ENCODE measurements at regions not wholly inside any gene's neighbourhood (a gene's known extent, or its start where the extent isn't known, plus 50 kb on each side); places are given as distances from the start of the nearest gene placed in this dataset.

GRCh38 chr13:72198967-72199560 is 332.1 kb upstream of the DACH1 start:
- Histone ChIP-seq H3K4me2 (ENCODE audit: low read depth, low read length) (no peak overlapping the region), H3K9ac (ENCODE audit: low read length) (no peak overlapping the region), H3K79me2 (ENCODE audit: low read length) (no peaks in the 10 kb centered on the region), H3K36me3 (replicated peaks; ENCODE audit: insufficient read depth, low read length) (no peaks in the 10 kb centered on the region), H3K27ac (ENCODE audit: low read length) (no peak overlapping the region), H2AFZ (ENCODE audit: low read length) (no peak overlapping the region), H4K20me1 (ENCODE audit: insufficient read depth, low read length) (no peaks in the 10 kb centered on the region), H3K4me3 (ENCODE audit: low read length) (no peak overlapping the region), H3K9me2 (replicated peaks; ENCODE audit: insufficient read depth, low read length) (no peaks in the 10 kb centered on the region), H3K27me3 (replicated peaks; ENCODE audit: insufficient read depth, low read length) (no peaks in the 10 kb centered on the region), H3K4me1 (ENCODE audit: low read length) (no peaks in the 10 kb centered on the region), H3F3A (ENCODE audit: insufficient read depth, low read length) (no peaks in the 10 kb centered on the region), H3K9me3 (replicated peaks; ENCODE audit: insufficient read depth, low read length) (no peaks in the 10 kb centered on the region)
- TF ChIP-seq, protein P1, sequence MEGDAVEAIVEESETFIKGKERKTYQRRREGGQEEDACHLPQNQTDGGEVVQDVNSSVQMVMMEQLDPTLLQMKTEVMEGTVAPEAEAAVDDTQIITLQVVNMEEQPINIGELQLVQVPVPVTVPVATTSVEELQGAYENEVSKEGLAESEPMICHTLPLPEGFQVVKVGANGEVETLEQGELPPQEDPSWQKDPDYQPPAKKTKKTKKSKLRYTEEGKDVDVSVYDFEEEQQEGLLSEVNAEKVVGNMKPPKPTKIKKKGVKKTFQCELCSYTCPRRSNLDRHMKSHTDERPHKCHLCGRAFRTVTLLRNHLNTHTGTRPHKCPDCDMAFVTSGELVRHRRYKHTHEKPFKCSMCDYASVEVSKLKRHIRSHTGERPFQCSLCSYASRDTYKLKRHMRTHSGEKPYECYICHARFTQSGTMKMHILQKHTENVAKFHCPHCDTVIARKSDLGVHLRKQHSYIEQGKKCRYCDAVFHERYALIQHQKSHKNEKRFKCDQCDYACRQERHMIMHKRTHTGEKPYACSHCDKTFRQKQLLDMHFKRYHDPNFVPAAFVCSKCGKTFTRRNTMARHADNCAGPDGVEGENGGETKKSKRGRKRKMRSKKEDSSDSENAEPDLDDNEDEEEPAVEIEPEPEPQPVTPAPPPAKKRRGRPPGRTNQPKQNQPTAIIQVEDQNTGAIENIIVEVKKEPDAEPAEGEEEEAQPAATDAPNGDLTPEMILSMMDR (IDR thresholded peaks at IDR 0.05; ENCODE audit: low read length): no peak
- TF ChIP-seq EZH2 (optimal IDR thresholded peaks at IDR 0.05; ENCODE audit: low read depth, low read length): no peak
- TF ChIP-seq EZH2phosphoT487 (IDR thresholded peaks at IDR 0.05; ENCODE audit: low read length): no peak
- DNase-seq: no peak

DNA sequence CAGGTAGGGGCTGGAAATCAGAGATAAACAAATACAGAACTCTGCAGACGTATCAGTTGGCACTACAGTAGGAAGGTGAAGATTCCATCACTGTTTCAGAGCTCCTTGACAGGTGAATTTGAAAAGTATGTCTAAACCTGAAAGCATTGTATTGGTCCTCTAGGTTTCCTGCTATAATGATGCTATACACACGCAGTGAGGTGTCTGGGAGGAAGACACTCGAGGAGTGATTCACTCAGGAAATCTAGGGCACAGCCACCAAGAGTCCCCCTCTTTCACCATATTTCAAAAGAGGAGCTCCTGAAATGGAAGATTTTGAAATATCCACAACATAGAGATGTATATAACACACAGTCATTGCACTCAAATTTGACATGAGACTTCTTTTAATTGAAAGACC is 331.0 kb upstream of the DACH1 start:
- Histone ChIP-seq H4K20me1 (ENCODE audit: insufficient read depth, low read length) (no peaks in the 10 kb centered on the region), H3K9me2 (replicated peaks; ENCODE audit: insufficient read depth, low read length) (no peaks in the 10 kb centered on the region), H3K27ac (ENCODE audit: low read length) (no peak overlapping the region), H3K79me2 (ENCODE audit: low read length) (no peaks in the 10 kb centered on the region), H3K9ac (ENCODE audit: low read length) (no peak overlapping the region), H3K36me3 (replicated peaks; ENCODE audit: insufficient read depth, low read length) (no peaks in the 10 kb centered on the region), H3K4me2 (ENCODE audit: low read depth, low read length) (no peak overlapping the region), H3K4me1 (ENCODE audit: low read length) (no peaks in the 10 kb centered on the region), H3F3A (ENCODE audit: insufficient read depth, low read length) (no peaks in the 10 kb centered on the region), H3K27me3 (replicated peaks; ENCODE audit: insufficient read depth, low read length) (no peaks in the 10 kb centered on the region), H2AFZ (ENCODE audit: low read length) (no peak overlapping the region), H3K9me3 (replicated peaks; ENCODE audit: insufficient read depth, low read length) (no peaks in the 10 kb centered on the region), H3K4me3 (ENCODE audit: low read length) (no peak overlapping the region)
- TF ChIP-seq, protein P1 (IDR thresholded peaks at IDR 0.05; ENCODE audit: low read length): no peak
- TF ChIP-seq EZH2phosphoT487 (IDR thresholded peaks at IDR 0.05; ENCODE audit: low read length): no peak
- TF ChIP-seq EZH2 (optimal IDR thresholded peaks at IDR 0.05; ENCODE audit: low read depth, low read length): no peak
- DNase-seq: no peak

DNA sequence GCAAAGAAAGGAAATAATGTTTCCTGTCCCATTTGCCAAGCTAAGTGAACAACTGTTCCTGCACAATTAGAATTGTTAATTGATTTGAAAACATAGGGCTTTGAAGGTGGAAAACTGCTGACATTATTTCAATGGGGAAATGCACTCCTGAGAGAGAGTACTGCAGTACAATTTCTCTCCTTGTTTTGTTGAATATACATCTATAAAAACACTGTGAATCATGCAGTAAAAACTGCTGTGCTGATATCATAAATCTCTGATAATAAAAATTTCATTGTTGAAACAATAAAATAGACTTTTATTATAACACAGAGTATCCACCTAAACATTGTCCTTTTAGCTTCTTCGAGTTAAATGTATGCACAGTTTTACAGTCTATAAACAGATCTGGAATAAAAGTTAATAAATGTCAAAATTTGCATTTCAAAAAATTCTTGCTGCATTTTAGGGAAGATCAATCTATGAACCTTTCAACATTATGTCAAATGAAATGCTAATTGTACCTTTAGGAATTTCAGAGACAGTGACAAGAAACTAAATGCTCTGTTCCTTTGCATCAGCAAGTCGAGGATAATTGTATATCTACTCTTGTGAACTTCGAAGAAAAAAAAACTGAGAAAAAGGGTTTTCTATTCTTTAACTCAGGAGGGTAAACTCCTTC is 328.2 kb upstream of the DACH1 start:
- Histone ChIP-seq H3K36me3 (replicated peaks; ENCODE audit: insufficient read depth, low read length) (no peaks in the 10 kb centered on the region), H3K9me3 (replicated peaks; ENCODE audit: insufficient read depth, low read length) (no peaks in the 10 kb centered on the region), H3K4me3 (ENCODE audit: low read length) (no peak overlapping the region), H3K9ac (ENCODE audit: low read length) (no peak overlapping the region), H3K27me3 (replicated peaks; ENCODE audit: insufficient read depth, low read length) (no peaks in the 10 kb centered on the region), H3K27ac (ENCODE audit: low read length) (no peak overlapping the region), H3K4me1 (ENCODE audit: low read length) (no peaks in the 10 kb centered on the region), H2AFZ (ENCODE audit: low read length) (no peak overlapping the region), H3F3A (ENCODE audit: insufficient read depth, low read length) (no peaks in the 10 kb centered on the region), H3K9me2 (replicated peaks; ENCODE audit: insufficient read depth, low read length) (no peaks in the 10 kb centered on the region), H3K79me2 (ENCODE audit: low read length) (no peaks in the 10 kb centered on the region), H3K4me2 (ENCODE audit: low read depth, low read length) (no peak overlapping the region), H4K20me1 (ENCODE audit: insufficient read depth, low read length) (no peaks in the 10 kb centered on the region)
- DNase-seq: no peak
- TF ChIP-seq EZH2 (optimal IDR thresholded peaks at IDR 0.05; ENCODE audit: low read depth, low read length) (no peak), EZH2phosphoT487 (IDR thresholded peaks at IDR 0.05; ENCODE audit: low read length) (no peak)
- TF ChIP-seq, protein P1 (IDR thresholded peaks at IDR 0.05; ENCODE audit: low read length): no peak
